Uterus (tissue), 3 donors: ENCODE measurements at regions not wholly inside any gene's neighbourhood (a gene's known extent, or its start where the extent isn't known, plus 50 kb on each side); places are given as distances from the start of the nearest gene placed in this dataset.

Experiments
- DNase-seq, 2 donors: peaks; one replicate each; pipeline ENCODE4 v3.0.0-alpha.2; 2019 to 2020
- H3K27ac ChIP-seq, 2 donors: fragments of 200-600 bp; sonication (generic); 1 replicate in 1 of 2; 2 replicates in 1 of 2; pipeline ENCODE4 v1.5.1; 2016 to 2018
- H3K27me3 ChIP-seq, 2 donors: fragments of 200-600 bp; sonication (generic); one replicate each; pipeline ENCODE4 v1.5.1; 2018 to 2019; ENCODE audit warnings: control low read depth in 1 of 2
- H3K36me3 ChIP-seq, 2 donors: fragments of 200-600 bp; sonication (generic); one replicate each; pipeline ENCODE4 v1.5.1; 2019; ENCODE audit warnings: control low read depth in 1 of 2
- H3K4me1 ChIP-seq, 2 donors: fragments of 200-600 bp; sonication (generic); one replicate each; pipeline ENCODE4 v1.5.1; 2018 to 2019; ENCODE audit warnings: control low read depth in 1 of 2
- H3K4me3 ChIP-seq, 2 donors: fragments of 200-600 bp; sonication (generic); 1 replicate in 1 of 2; 2 replicates in 1 of 2; pipeline ENCODE4 v1.5.1; 2018 to 2019; ENCODE audit warnings: mild to moderate bottlenecking in 1 of 2
- H3K9me3 ChIP-seq, 2 donors: fragments of 200-600 bp; sonication (generic); one replicate each; pipeline ENCODE4 v1.5.1; 2019; ENCODE audit warnings: control low read depth in 1 of 2
- CTCF ChIP-seq, 4 experiments: fragments of 200-600 bp in 2 of 4; fragments of 450-650 bp in 2 of 4; sonication (generic) in 2 of 4; IDR thresholded peaks; one replicate each; pipeline ENCODE4 v1.5.1; 2016 to 2019; ENCODE audit warnings: antibody characterized with exemption in 4 of 4, mild to moderate bottlenecking in 2 of 4, moderate library complexity in 1 of 4
- POLR2A ChIP-seq, 2 donors: fragments of 450-650 bp; IDR thresholded peaks; one replicate each; pipeline ENCODE4 v1.6.1; 2016; ENCODE audit warnings: antibody characterized with exemption in 2 of 2, mild to moderate bottlenecking in 1 of 2, moderate library complexity in 1 of 2
- intact Hi-C: fragments of 100-400 bp; cut with DNase I; formaldehyde crosslinking; loops from one replicate; pipeline ENCODE4 v1.15.1; 2023; ENCODE audit warnings: low total_unique reads
- donor health status: DM: yes; HTN: yes; CAD: no.

GRCh38 chr2:138997346-138997745, 217.2 kb upstream of the NXPH2 start:
- Histone ChIP-seq H3K4me3 (no peak overlapping the region), H3K27me3 (no peaks in the 10 kb centered on the region), H3K36me3 (no peaks in the 10 kb centered on the region), H3K4me1 (no peaks in the 10 kb centered on the region), H3K27ac (no peak overlapping the region), H3K9me3 (no peaks in the 10 kb centered on the region)
- no peak for DNase-seq
- no peak for TF ChIP-seq CTCF (IDR thresholded peaks at IDR 0.05)
- intact Hi-C loops = no loop called here

- no peak for TF ChIP-seq CTCF (IDR thresholded peaks at IDR 0.05)
- TF ChIP-seq POLR2A (IDR thresholded peaks at IDR 0.05) = no peak
- no peaks in the 10 kb centered on the region for H3K4me1 ChIP-seq
- H3K9me3 ChIP-seq = no peaks in the 10 kb centered on the region
- intact Hi-C loops = no loop called here
- H3K27ac ChIP-seq = no peak overlapping the region
- H3K27me3 ChIP-seq = no peaks in the 10 kb centered on the region
- H3K4me3 ChIP-seq = no peak overlapping the region
- no peaks in the 10 kb centered on the region for H3K36me3 ChIP-seq
- no peak for DNase-seq
Measured at GRCh38 chr2:138994502-138994901, 214.3 kb upstream of the NXPH2 start.

GRCh38 chr2:138985881-138986280, 205.7 kb upstream of the NXPH2 start:
- no peaks in the 10 kb centered on the region for H3K4me1 ChIP-seq
- no peaks in the 10 kb centered on the region for H3K36me3 ChIP-seq
- H3K4me3 ChIP-seq = no peak overlapping the region
- H3K27ac ChIP-seq = no peak overlapping the region
- no peak for DNase-seq
- intact Hi-C loops = no loop called here
- H3K9me3 ChIP-seq = peaks cover 0 to 3% of the 10 kb centered on the region in 2 donors
- TF ChIP-seq POLR2A (IDR thresholded peaks at IDR 0.05) (no peak), CTCF (IDR thresholded peaks at IDR 0.05) (no peak)
- no peaks in the 10 kb centered on the region for H3K27me3 ChIP-seq

GRCh38 chr2:138979131-138979785, 199.1 kb upstream of the NXPH2 start:
- Histone ChIP-seq H3K9me3 (no peaks in the 10 kb centered on the region), H3K4me3 (no peak overlapping the region), H3K27ac (no peak overlapping the region), H3K36me3 (no peaks in the 10 kb centered on the region), H3K4me1 (no peaks in the 10 kb centered on the region), H3K27me3 (no peaks in the 10 kb centered on the region)
- intact Hi-C loops = no loop called here
- TF ChIP-seq CTCF (IDR thresholded peaks at IDR 0.05) (no peak), POLR2A (IDR thresholded peaks at IDR 0.05) (no peak)
- no peak for DNase-seq

GRCh38 chr2:138974651-138975050, 194.5 kb upstream of the NXPH2 start:
- Histone ChIP-seq H3K27me3 (peaks cover 0 to 6% of the 10 kb centered on the region in 2 donors), H3K36me3 (no peaks in the 10 kb centered on the region), H3K4me3 (no peak overlapping the region), H3K27ac (no peak overlapping the region), H3K9me3 (no peaks in the 10 kb centered on the region), H3K4me1 (no peaks in the 10 kb centered on the region)
- intact Hi-C loops = no loop called here
- DNase-seq = no peak
- no peak for TF ChIP-seq CTCF (IDR thresholded peaks at IDR 0.05)
- TF ChIP-seq POLR2A (IDR thresholded peaks at IDR 0.05) = no peak
